HG03097 (cell line): ENCODE measurements at regions not wholly inside any gene's neighbourhood (a gene's known extent, or its start where the extent isn't known, plus 50 kb on each side); places are given as distances from the start of the nearest gene placed in this dataset.
"Not testable (repeated sequence)": the region's sequence is repeated elsewhere in the genome, so short reads cannot be mapped to it uniquely, and the experiment has no call there.

Experiments used
- ATAC-seq: cut with Tn5 transposase; IDR thresholded peaks from one replicate; pipeline ENCODE4 v1.9.1; 2021; ENCODE audit not compliant: unreplicated experiment, low FRiP score

- no peak for ATAC-seq
Measured at GRCh38 chr6:28785962-28786679, 137.7 kb downstream of the TRIM27 start.

DNA sequence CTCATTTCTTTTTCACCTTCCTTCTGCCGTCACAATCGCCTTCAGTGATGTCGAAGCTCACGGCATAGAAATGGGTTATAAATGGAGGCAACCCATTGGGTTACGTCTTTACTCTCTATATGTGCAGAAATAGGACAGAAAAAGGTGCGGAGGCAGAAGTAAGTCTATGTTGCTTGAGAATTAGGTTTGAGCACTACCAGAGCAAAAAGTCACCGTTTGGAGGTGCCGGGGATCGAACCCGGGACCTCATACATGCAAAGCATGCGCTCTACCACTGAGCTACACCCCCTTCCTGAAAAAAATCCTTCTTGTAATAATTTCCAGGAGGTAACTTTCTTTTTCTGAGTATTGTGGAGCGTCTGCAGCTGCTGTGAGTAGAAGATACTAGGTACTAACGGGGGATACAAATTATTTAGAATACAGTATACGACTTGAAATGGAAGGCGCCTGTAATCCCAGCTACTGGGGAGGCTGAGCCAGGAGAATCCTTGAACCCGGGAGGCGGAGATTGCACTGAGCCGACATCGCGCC, 134.2 kb downstream of the TRIM27 start:
- ATAC-seq: no peak

DNA sequence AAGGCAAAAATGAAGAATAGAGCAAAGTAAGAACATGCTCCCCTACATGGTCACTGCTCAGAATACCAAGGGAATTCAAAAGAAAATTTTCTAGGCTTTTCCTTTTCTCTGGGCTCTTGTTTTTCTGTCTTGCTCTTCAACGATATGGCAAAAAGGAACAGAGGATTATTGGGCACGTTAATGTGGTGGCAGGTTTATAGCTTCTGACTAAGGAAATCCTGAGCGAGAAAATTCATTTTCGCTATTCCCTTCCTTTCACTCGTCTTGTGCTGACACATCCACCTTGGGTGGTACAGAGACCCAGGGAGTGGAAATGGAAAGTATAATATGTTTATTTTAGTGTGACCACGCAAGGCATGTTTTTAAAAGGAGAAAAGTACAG, 132.8 kb downstream of the TRIM27 start:
- no peak for ATAC-seq

DNA sequence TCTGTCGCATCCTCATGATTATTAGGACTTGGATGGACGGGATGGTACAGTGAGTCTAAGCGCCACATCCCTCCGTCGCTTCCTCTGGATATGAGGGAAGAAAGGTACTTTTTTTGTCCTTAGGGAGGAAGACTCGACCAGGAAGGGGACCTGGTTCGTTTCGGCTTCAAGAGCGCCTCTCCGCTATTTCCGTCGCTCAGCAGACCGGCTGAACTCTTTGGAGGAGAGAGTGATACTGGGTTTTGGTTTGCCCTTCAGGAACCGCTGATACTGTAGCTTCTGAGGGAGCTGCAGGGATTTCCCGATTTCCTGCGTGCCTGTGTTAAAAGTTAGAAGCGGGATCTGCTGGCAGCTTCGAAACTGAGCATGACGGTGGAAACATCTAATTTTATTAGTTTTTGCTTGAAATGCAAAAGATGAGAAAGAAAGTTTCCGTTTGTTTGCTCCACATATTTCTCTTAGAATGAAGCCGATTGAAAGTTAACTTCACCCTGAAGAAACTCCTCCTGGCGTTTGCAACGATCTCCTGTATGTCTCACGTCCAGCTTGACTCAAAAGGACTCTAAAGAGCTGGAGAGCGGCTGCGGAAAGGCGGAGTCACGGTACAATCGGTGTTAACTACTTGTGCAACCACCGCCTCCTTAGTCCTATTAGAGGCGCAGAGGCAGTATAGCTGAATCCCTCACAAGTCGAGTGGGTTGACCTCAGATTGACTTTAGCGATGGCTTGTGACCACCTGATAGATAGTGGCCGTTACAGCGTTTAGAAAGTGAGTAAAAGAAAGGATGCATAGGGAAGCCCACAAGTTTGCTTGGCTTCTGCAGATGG, 129.4 kb downstream of the TRIM27 start:
- no peak for ATAC-seq

DNA sequence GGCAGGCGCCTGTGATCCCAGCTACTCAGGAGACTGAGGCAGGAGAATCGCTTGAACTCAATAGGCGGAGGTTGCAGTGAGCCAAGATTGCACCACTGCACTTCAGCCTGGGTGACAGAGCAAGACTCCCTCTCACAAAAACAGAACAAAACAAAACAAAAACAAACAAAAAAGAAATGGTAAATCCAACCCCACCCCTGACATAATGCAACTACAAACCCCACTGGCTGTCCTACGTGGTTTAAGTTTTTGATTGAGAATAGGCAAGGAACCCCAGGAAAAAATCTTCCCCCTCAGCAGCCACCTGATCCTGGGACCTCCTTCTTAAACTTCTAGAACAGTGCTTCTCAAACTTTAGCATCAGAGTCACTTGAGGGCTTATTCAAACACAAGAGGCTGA, 123.1 kb downstream of the TRIM27 start:
- ATAC-seq: not testable (repeated sequence)

DNA sequence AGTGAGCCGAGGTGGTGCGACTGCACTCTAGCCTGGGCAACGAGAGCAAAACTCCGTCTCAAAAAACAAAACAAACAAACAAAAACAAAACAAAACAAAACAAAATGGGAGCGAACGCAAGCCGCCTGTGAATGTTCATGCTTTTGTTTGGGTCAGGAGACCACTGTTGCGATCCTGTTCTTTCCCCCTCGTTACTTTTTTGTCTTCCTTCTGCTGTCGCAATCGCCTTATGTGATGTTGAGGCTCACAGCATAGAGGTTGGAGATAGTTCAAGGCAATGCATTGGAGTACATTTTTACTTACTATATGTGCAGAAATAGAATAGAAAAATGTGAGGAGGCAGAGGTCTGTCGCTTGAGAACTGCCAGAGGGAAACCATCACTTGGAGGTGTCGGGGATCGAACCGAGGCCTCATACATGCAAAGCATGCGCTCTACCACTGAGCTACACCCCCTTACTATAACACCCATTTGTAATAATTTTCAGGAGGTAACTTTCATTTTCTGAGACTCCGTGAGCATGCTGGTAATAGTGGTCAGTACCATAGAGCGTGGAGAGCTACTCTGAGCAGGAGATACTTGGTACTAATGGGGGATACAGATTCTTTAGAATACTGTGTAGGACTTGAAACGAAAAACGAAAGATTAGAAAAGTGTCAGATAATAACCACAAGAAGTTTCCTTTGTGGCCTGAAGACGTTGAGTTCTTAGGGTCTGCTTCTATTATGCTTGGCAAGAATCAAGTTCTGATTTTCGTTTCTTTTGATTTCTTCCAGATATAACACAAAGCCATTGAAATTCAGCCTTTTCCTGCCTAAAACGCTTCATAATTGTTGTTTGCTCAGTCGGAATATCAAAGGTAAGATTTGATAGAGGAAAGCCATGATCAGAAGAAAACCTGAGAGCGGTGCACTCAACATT, 121.1 kb downstream of the TRIM27 start:
- ATAC-seq: peak; percentile 61

- ATAC-seq: peak; percentile 25
Measured at GRCh38 chr6:28803337-28803709, 120.5 kb downstream of the TRIM27 start.

GRCh38 chr6:28807682-28808280, 116.0 kb downstream of the TRIM27 start:
- ATAC-seq: no peak

GRCh38 chr6:28808383-28808782, 115.4 kb downstream of the TRIM27 start:
- ATAC-seq: no peak

DNA sequence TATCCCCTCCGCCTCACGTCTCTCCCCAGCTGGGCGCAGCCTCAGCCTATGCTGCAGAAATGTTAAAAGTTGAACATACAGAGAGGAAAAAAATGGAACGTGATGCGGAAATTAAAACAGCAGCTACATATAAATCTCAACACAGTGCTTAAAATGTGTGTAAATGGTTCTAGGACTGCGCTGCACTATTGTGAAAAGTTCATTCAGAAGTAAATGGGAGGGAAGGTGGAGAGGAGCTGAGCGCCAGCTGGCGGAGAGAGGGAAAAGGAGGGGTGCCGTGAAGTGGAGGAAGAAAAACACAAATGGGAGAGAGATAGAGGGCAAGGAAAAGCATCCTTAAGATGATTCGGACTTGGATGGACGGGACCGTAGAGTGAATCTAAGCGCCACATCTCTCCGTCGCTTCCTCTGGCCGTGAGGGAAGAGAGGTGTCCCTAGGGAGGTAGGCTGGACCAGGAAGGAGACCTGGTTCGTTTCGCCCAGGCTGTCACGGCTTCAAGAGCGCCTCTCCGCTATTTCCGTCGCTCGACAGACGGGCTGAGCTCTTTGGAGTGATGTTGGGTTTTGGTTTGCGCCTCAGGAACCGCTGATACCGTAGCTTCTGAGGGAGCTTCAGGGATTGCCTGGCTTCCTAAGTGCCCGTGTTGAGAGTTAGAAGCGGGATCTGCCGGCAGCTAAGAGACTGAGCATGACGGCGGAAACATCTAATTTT, 113.7 kb downstream of the TRIM27 start:
- no peak for ATAC-seq

- no peak for ATAC-seq
Measured at GRCh38 chr6:28810659-28811053, 113.1 kb downstream of the TRIM27 start.

DNA sequence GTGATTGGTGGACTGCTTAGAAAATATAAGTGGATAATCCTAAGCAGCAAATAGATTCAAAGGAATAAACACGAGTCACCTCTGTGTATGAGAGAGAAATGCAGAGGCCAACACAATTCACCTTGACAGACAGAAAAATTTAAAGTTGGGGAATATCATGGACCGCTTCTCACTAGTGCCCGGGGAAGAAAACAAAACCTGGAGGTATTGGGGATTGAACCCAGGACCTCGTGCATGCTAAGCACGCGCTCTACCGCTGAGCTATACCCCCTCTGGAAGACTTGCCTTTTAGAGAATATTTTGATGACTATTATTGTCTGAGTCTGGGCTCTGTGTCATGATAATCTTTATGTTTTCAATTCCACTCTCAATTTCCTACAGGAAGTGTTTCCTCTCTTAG, 111.9 kb downstream of the TRIM27 start:
- no peak for ATAC-seq

GRCh38 chr6:28812778-28813569, 110.8 kb downstream of the TRIM27 start:
- no peak for ATAC-seq

DNA sequence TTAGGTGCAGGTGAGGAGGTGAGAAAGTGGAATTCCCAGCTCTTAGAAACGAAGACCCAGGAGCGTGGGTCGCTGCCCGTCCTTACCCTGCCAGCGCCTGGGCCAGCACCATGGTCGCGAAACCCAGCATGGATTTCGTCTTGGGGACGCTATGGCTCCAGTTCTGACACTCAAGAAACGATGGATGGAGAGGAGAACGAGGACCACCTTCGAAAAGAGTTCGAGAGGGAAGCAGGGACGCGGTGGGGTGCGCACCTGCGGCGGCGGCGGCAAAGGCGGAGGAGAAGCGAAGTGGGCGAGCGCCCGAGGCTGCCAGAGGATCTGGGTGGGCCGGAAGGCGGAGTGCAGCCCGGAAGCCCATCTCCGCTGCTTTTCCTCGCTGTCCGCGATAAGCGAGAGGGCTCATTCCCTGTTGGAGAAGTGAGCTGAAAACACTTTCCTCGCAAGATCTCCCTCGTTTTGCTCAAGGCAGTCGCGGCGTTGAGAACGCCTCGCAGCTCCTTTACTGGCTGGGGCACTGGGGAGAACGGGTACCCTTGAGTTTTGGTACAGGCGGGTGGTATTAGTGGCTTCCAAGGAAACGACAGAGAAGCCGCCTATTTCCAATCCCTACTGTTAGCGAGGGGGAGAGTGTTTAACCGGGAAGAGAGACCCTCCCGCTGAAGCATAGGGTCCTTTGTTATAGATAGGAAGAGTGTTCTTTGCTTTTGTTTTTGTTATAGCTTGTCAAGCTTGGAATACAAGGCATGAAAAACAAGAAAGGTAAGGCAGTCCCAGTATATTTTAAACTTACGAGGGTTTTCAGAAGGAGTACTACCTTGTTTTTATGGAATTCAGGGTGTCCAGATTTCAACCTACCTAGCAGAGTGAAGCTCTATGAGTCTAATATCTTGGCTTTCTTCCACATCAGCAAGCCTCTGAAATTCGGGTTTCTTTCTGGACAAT, 109.5 kb downstream of the TRIM27 start:
- ATAC-seq: no peak

GRCh38 chr6:28816339-28816908, 107.4 kb downstream of the TRIM27 start:
- ATAC-seq: no peak

DNA sequence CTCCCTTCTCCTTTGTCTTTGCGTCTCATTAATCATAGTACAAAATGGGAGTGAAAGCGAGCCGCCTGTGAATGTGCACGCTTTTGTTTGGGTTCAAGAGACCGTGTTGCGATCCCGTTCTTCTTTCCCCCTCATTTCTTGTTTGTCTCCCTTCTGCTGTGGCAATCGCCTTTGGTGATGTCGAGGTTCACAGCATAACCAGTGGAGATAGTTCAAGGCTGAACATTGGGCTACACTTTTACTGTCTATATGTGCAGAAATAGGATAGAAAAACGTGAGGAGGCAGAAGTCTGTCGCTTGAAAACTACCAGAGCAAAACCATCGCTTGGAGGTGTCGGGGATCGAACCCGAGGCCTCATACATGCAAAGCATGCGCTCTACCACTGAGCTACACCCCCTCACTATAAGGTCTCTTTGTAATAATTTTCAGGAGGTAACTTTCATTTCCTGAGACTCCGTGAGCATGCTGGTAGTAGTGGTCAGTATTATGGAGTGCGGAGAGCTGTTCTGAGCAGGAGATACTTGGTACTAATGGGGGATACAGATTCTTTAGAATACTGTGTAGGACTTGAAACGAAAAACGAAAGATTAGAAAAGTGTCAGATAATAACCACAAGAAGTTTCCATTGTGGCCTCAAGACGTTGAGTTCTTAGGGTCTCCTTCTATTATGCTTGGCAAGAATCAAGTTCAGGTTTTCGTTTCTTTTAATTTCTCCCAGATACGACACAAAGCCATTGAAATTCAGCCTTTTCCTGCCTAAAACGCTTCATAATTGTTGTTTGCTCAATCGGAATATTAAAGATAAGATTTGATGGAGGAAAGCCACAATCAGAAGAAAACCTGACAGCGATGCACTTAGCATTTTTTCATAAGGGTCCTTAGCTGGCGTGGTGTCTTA, 106.6 kb downstream of the TRIM27 start:
- no peak for ATAC-seq

- ATAC-seq: no peak
Measured at GRCh38 chr6:28817808-28818145, 106.0 kb downstream of the TRIM27 start.
